ENCODE measurements at regions not wholly inside any gene's neighbourhood (a gene's known extent, or its start where the extent isn't known, plus 50 kb on each side); places are given as distances from the start of the nearest gene placed in this dataset.
"Not testable (repeated sequence)": the region's sequence is repeated elsewhere in the genome, so short reads cannot be mapped to it uniquely, and the experiment has no call there.

DNA sequence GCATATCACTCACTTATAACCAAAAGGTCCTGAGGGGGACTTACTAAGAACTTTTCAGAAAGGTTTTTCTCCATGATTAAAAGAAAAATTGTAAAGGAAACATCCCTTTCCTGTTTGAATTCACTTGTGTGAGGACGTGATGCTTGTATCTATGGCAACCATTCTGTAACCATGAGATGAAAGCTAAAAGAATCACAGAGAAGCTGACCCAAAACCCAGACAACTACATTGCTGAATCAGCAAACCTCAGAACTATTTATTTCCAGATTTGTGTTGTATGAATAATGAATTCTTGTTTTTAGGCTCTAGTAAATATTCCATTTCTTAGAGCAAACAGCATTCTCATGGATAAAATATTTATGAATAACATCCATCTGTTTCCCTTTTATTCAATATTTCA is 91.2 kb downstream of the RCHY1 start:
- no peak for DNase-seq

DNA sequence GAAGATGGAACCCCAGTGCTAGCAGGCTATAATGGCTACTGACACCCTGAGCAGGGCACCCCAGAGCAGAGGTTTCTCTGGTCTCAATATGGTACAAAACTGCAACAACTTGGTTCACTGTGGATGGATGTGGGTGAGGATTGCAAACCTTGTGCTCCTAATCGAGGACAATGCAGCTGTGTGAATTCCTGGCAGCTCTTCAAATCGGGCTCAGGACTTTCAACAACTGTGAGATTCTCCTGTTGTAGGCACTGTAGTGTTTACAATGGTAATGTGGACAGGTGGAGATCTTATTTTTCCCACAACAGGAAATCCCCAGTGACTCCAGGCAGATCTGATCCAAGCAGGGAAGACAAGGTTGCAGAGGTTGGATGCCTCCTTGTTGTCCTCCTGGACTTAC is 101.5 kb downstream of the RCHY1 start:
- no peak for DNase-seq

DNA sequence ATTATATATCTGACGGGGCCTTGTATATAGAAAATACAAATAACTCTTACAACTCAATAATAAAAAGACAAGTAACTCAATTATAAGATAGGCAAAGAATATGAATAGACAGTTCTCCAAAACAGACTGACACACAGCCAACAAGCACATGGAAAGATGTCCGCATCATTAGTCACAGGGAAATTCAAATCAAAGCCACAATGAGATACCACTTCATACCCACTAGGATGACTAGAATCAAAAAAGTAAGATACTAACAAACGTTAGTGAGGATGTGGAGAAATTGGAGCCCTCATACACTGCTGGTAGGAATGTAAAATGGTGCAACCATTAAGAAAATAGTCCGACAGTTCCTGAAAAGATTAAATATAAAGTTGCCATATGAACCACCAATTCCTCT is 115.7 kb downstream of the RCHY1 start:
- no peak for DNase-seq

DNA sequence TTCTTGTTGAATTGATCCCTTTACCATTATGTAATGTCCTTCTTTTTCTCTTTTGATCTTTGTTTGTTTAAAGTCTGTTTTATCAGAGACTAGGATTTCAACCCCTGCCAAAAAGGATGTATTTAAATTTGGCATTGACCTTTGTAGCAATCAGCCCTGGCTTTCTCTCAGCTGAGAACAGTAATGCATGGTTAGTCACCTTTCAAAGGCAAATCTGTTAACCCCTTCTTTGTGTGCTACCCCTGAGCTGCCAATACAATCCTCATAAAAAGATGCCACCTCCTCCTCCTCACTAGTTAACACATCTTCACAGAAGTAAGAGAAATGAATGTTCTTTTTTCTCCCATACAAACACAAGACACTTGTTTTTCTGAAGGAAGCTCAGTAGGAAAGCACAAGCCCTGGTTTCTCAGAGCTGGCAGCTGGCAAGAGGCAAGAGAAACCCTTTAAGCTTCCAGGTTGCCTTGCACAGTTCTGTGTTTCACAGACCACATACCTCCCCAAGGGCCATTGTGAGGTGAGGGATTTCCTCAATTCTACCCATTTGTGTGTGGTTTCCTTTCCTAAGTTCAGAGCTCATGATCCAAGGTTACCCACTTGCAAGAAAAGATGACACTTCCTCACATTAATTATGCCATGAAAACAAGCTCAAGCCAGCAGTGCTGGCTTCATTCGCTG is 122.6 kb downstream of the RCHY1 start:
- no peak for DNase-seq

DNA sequence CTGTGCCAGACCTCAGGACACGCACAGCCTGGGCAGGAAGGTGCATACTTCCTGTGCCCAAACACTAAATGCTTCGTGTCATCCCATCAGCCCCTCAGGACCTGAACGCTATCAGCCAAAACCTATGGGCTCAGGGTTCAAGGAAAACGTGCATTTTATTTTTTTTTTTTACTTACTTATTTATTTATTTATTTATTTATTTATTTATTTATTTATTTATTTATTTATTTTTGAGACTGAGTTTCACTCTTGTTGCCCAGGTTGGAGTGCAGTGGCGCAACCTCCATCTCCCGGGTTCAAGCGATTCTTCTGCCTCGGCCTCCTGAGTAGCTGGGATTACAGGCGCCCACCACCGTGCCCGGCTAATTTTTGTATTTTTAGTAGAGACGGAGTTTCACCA is 127.8 kb downstream of the RCHY1 start:
- DNase-seq, result not testable (repeated sequence)

DNA sequence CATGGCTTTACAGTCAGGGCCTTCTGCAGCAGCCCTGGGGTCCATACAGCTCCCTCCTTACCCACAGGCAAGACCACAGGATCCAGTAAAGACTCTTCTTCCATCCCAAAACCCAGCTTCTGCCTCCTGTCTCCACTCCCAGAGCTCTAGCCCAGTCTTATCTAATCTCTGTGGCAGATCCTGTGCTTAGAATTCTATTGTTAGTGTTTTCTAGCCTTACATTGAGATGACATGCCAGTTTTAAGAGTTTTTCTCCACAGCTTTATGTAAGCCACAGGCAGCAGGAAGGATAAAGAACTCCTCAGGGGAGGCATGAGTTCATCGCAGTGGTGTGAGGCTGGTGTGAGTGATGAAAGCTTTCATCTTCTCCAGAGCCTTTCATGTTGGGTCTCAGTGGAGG is 129.1 kb downstream of the RCHY1 start:
- no peak for DNase-seq

DNA sequence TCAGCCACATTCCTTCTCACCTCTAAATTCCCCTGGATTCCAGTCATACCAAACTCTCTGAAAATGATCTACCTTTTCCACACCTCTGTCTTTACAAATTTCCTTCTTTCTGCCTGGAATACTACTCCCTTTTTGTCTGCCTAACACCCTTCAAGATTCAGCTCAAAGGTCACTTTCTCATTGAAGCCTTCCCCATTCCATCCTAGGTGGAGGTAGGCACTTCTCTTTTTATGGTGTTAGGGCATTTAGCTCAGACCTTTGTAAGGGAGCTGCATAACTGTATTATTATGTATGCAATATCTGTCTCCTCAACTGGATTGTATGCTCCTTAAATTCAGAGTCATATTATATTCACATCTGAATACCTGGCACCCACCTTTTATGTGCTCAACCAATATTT is 137.7 kb downstream of the RCHY1 start:
- DNase-seq, result no peak

DNA sequence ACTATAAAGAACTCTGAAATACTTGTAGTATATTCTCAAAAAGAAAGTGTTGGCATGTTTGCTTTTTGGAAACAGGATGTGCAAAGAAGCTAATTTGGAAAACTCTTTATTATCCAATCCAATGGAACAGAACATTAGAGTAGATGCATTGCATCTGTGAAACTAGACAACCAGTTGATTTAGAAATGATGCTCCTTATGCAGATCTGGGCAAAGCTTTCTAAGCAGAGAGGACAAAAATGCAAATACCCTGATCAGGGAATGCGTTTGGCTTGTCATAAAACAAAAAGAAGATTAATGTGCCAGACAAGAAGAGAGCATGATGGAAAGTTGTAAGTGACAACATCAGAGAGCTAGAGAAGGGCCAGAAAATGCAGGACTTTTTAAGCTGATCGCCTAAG is 142.3 kb downstream of the RCHY1 start:
- DNase-seq, result no peak

DNA sequence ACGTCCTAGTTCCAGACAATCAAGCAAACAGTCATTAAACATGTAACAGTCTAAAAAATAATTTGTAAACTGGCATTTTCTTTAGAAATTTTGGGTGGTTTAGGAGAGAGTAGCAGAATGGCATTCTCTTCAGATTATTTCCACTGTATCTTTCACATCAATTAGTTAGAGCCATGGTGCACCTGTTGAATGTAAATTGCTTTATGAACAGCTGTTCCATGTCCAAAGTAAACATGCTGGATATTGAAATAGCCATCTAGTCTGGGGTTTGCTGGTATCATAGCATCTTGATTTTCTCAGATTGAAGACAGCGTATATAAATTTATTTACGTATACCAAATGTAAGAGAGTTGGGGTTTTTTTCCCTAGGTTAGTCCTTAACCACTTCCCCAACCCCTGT is 143.6 kb downstream of the RCHY1 start:
- DNase-seq, result peak; percentile 21 to 84 (median 26)

DNA sequence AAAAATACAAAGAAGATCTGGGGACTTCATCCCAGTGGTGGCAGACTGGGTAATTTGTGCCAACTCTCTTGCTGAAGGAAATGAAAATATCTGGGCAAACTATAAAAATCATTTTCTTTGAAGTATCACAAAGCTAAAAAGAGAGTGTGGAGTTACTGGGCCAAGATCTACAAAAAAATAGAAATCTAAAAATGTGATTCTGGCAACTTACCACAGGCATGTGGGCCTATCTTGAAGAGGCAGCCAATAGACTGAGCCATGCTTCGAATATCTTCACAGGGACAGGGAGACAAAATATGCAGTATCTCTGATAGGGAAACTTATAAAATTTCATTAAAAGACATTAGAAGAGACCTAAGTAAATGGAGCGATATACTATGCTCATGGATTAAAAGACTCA is 168.8 kb downstream of the RCHY1 start:
- DNase-seq, result no peak

DNA sequence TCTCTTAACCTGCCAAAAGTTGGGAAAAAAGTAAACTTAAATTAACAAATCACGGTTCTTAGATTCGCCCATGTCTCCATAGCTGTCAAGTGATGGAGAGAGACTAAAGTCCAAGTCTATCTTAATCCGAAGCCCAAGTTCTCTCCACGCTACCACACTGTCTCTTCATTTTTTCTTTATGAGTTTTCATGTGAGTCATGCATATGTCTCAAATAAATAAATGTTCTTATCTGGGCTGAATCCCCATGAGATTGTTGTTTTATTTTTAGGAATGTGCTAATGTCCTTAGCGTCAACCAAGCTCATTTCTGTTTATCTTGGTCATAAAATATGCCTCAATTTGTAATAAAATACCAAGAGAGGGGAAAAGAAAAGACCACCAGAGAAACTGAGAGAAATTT is 169.3 kb downstream of the RCHY1 start:
- DNase-seq, result no peak

DNA sequence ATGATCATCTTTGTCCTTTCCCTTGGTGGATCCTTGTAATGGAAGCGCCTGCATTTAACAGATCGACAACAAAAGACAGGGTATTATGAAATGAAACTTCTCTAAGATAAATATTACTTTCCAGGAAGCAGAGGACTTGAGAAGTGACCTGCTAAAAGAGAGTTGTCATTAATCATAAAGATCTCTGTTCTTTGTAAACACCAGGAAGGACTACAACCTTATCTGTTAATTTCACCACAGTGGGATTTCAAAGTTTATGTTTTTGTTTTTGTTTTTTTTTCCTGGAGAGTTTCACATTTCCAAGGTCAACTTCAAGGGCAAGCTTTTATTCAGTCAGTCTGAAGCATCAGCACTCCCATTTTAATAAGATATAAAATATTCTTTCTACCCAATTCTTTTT is 170.9 kb downstream of the RCHY1 start:
- DNase-seq, result no peak

DNA sequence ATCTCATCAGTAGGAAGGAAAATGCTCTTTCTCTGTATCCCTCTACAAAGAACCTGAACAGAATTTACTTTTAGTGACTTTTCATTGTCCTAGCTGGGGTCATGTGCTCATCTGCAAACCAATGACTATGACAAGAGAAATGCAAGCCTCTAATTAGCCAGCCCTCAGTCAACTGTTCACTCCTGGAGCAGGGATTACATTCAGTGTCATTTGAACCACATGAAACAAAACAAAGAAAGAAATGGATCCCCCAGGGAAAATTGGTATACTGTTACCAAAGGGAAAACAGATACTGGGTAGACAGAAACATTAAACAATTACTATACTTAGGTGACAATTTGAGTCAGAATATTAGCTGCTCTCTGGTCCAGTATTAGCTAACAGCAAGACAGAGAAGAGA is 173.6 kb downstream of the RCHY1 start:
- peak in 1 of 3 experiments; percentile 55 for DNase-seq

DNA sequence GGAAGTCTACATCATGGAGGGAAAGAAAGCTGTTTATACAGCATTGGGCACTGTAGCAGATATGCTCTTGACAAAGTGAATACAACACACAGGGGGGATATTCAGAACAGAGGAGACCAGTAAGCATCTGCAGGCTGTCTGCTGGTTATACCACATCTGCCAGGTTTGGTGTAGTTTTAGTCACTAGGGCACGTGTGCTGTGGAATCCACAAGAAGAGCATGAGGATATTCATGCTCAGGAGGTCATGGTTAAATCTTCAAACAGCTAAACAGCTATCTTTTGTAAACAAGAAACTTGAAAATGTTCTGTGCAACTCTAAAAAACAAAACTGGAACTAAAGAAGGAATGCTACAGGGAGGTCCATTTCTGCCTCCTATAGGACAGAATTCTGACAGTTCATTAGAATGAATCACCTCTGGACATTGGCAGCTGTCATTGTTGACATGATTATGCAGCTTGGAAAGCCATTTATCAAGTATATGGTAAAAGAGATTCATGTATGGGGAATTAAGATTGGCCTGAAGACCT is 175.8 kb downstream of the RCHY1 start:
- DNase-seq, result no peak

DNA sequence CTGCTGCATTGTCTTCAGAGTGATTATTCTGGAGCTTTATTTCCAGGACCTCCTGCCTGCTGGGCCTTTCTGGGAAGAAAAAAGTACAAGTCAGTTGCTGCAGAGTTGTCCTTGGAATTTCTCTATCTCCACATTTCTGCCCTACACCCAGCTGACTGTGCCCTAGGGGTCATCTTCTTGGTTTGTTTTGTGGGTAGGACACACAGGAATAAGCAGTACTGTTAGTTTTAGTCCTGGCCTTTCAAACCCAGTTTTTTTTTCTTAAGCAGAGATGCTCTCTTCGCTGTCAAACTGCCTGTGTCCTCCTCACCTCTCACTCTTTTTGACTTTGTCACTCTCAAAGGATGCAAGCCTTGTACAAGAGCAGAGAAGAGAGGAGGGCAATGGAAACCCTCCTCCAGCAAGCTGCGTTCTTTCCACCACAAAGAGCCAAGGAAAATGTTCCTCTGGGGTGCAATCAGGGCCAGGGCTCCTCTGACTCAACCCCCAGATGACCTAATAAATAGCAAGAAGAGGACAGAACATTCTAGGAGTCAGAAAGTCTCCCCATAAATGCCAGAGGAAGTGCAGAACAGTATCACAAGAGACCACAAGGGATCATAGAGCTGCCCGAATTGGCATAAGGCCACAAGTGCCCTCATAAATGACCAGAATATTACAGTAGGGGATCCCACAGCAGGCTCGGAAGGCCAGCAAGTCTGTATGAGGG is 186.2 kb downstream of the RCHY1 start:
- DNase-seq, result no peak

DNA sequence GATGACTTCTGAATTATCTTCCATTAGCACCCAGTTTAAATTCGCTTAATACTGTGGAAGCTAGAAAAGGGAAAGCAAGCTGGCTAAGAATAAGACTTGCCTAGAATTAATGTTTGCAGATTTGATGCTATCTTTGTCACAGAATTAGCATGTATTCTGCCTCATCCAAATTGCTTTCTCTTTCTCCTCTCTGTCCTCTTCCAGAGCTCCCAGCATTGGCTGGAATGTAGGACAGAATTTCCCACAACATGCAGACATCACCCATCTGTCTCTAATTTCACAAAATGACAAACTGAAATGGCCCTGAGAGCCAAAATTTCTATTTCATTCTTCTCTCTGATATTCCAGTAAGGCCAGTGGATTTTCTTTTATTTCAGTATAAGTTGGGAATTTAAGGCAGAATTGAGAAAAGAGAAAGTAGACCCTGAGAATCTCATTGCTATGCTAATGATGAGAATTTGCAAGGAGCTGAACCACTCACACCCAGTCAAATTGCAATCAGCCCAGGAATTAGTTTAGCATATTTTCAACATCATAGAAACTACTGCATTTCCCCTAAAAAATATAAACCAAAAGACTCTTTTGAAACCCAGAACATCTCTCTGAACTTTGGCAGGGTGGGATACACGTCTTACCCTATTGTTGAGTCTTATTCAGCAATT is 188.8 kb downstream of the RCHY1 start:
- DNase-seq, result no peak

DNA sequence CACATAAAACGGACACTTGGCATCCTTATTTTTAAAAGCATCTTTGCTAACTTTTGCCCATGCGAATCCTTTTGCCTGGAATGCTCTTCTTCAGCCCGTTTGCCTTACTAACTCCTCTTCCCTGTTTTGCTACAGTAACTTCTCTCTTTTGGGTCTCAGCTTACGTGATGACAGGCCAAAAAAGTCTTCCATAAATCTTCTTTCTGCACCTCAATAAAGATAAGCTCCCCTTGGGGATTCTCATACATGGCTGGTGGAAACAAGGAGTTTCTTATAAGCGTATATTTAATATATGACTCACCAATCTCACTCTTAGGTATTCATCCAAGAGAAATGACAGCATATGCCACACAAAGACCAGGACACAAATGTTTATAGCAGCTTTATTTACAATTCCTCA is 192.7 kb downstream of the RCHY1 start:
- no peak for DNase-seq

DNA sequence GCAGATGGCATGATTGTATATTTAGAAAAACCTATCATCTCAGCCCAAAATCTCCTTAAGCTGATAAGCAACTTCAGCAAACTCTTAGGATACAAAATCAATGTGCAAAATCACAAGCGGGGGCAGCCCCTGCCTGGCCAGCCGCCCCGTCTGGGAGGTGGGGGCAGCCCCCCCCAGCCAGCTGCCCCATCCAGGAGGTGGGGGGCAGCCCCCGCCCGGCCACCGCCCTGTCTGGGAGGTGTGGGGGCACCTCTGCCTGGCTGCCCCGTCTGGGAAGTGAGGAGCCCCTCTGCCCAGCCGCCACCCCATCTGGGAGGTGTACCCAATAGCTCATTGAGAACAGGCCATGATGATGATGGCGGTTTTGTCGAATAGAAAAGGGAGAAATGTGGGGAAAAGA is 196.6 kb downstream of the RCHY1 start:
- not testable (repeated sequence) for DNase-seq

DNA sequence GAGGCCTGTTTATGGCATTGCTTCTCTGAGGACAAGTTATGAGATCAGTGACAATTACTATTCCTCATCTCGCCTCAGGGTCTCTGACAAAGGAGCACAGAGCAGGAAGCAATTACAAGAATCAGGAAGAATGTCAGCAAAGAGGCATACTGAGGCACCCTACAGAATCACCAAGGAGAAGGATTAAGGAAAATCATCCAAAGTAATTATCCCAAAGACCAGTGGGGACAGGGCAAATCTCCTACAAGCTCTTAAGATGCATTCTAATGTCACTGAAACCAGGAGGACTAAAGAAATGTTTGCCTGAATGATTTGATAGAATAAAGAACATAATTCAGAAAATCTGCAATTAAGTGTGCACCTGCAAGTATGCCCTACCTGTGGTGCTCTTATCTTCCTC is 206.2 kb downstream of the RCHY1 start:
- DNase-seq, result peak in 1 of 3 experiments; percentile 17

DNA sequence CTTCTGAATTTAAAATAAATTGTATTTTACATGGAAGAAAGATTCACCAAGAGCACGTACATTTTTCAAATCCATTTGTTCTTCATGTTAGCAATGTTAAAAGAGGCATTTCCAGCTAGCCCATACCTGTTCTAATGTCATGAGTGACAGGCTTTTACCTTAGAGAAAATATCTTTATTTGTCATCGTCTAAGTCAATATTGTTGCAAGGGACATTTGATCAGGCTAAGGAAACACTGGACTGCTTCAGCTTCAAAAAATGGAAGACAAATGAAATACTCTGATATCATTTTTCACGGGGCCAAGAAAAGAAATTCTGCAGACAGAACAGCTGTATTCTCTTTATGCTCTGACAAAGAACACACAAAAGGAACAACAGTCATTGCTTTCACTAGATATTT is 207.7 kb downstream of the RCHY1 start:
- peak in 1 of 3 experiments; percentile 5 for DNase-seq

DNA sequence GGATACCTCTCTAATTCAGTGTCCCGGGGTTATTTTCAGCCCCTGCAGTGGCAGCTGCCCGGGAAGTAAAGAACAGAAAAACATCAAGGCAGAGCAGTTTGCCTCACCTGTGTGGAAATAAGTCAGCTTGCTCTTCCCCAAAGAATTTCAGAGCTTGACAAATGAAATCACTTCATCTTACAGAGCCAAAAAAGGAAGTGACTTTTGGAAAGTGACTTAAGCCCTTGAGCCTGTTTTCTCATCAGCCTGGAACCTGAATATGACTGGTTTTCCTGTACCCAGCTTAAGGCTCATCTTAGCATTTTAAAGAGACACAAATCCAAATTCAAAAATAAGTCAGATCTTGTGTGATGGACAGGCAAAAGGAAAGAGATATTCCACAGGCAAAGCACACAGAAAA is 211.6 kb downstream of the RCHY1 start:
- DNase-seq, result no peak

DNA sequence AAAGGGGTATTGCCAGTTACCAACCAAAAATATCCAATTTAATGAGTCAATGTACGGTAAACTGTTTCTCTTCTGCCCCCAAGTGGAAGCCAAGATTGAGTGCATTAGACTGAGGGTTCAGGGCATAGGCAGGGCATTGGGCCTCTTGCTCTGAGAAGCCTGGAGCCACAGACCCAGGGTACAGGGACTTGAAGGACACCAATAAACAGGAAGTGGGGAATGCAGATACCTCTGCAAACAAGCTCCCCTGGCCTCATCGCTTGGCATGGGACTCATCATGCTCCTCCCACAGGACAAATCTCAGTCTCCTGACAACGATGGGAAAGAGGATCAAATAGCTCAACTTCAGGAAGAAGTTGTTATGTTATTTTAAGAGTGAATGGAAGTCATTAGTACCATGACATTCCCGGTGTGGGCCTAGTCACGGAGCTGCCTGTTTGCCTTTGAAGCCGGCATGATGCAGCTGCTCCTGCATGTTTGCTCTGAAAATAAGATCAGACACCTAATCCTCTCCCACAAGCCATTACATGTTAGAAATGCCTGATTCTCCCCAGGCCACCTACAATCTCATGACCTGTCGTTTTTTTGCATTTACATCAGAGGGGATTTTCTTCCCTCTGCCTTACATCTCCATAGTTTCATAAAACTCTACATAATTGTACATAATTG is 224.2 kb downstream of the RCHY1 start:
- DNase-seq, result peak; percentile 58 to 97 (median 82)

DNA sequence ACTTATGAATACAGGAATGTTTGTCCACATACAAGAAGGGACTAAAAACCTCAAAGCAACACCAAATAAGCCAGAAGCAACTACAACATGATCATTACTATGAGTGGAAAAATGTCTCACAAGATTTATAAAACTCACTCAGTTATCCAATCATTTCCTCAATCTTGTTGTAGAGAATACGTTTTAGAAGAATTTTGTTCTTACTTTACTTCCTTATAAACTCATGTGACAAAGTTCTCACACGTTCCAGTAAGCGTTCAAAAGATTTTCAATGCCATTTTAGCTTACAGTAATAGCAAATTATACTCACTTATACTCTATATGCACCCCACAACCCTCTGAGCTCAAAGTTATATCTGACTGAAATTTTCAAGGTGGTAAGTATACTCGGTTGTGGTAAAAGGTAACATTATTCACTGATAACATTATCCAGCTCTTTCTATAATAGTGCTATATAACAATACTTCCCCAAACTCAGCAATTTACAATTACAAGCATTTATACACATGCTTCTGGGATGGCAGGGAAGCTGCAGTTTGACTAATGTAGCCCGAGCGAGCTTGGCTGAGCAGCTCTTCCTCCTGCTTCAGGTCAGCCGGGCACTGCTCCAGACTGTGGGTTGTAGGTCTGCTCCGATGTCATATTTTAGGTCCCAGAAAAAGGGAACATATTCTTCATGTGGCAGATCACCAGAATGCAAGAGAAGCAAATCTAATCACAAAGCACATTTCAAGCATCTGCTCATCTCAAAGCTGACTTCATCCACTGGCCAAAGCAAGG is 226.3 kb downstream of the RCHY1 start:
- no peak for DNase-seq
